AG04450 (cell line): ENCODE measurements at regions not wholly inside any gene's neighbourhood (a gene's known extent, or its start where the extent isn't known, plus 50 kb on each side); places are given as distances from the start of the nearest gene placed in this dataset.

Experiments
- CTCF ChIA-PET: fragments of 300-600, 350-600 bp; formaldehyde crosslinking; extraction: SDS; loops from one replicate; lab custom pipeline; 2022; ENCODE audit warnings: antibody characterized with exemption, inconsistent platforms; lab: Charles Lee
- POLR2A ChIA-PET: fragments of 350-600 bp; formaldehyde crosslinking; extraction: SDS; loops from one replicate; lab custom pipeline; 2021; ENCODE audit warnings: antibody characterized with exemption, inconsistent platforms; lab: Yijun Ruan, JAX
- DNase-seq: peaks from one replicate; pipeline ENCODE4 v3.0.0-alpha.2; 2011; ENCODE audit warnings: low read depth, low spot score
- H3K27ac ChIP-seq: one replicate; pipeline ENCODE4 v1.5.1; 2012; ENCODE audit warnings: low read depth, low read length, control low read depth
- H3K27me3 ChIP-seq: one replicate; pipeline ENCODE4 v1.6.0; 2012; ENCODE audit warnings: low read length; ENCODE audit not compliant: control insufficient read depth, insufficient read depth
- H3K4me3 ChIP-seq: 2 replicates; pipeline ENCODE4 v1.5.1; 2011; ENCODE audit warnings: mild to moderate bottlenecking, low read depth, low read length, control low read depth
- H3K9me3 ChIP-seq: 2 replicates; pipeline ENCODE4 v1.5.1; 2012; ENCODE audit warnings: low read length; ENCODE audit not compliant: control insufficient read depth, insufficient read depth
- CTCF ChIP-seq: IDR thresholded peaks from 2 replicates; pipeline ENCODE4 v1.5.1; 2011; ENCODE audit warnings: low read depth, low read length, control low read depth, inconsistent platforms

- CTCF ChIA-PET: interaction anchor here (0.7 kb wide), 1 partner anchor 21 kb away, joined by 3 read pairs; no protein-coding TSS in a partner anchor
- Histone ChIP-seq H3K27me3 (no peaks in the 10 kb centered on the region), H3K4me3 (no peak overlapping the region), H3K9me3 (no peaks in the 10 kb centered on the region), H3K27ac (no peak overlapping the region)
- POLR2A ChIA-PET: no interaction called here
- no peak for TF ChIP-seq CTCF
- DNase-seq: no peak
Measured at GRCh38 chr21:25822981-25823380, 88.2 kb downstream of the GABPA start.

DNA sequence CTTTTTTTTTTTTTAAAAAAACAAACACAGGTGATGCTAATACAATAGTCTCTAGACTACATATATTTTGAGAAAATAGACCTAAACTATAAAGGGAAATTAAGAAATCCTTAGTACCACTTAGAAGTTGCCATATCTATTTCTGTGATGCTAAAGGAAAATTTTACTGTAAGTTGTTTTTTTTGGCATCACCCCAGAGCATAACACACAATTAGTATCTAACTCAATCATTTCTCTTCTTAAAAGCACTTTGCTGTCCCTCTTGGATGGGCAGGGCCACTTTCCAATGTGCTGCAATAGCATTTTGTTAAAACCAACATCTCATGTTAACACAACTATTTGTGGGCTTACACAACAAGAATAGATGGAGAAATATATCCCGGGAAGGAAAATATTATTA lies 91.9 kb downstream of the GABPA start:
- no peak overlapping the region for H3K27ac ChIP-seq
- POLR2A ChIA-PET: no interaction called here
- no peaks in the 10 kb centered on the region for H3K27me3 ChIP-seq
- no peak for DNase-seq
- CTCF ChIA-PET: no interaction called here
- no peaks in the 10 kb centered on the region for H3K9me3 ChIP-seq
- no peak overlapping the region for H3K4me3 ChIP-seq
- no peak for TF ChIP-seq CTCF

DNA sequence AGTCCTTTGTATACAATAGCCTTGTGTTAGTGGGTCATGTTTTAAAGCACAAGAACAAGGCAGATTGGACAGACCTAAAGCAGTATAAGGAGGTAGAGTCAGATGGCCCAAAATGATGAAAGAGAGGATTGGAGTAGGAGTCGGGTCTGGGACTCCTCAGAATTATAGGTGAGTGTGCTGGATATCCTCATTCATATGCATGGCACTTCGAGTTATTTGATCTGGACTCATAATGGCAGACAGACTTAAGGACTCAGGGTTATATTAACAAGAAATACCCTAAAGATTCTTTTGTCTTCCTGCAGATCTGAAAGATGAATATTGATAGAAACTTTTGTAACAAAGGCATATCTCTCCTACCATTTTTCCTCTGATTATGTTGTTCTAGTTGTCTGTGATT lies 92.7 kb downstream of the GABPA start:
- CTCF ChIA-PET: no interaction called here
- Histone ChIP-seq H3K4me3 (no peak overlapping the region), H3K27me3 (no peaks in the 10 kb centered on the region), H3K9me3 (no peaks in the 10 kb centered on the region), H3K27ac (no peak overlapping the region)
- DNase-seq: no peak
- POLR2A ChIA-PET: no interaction called here
- TF ChIP-seq CTCF: no peak
